Neural cell (in vitro differentiated cells): ENCODE measurements at regions not wholly inside any gene's neighbourhood (a gene's known extent, or its start where the extent isn't known, plus 50 kb on each side); places are given as distances from the start of the nearest gene placed in this dataset.

Source experiments
- H2AFZ ChIP-seq: fragments of 200-600, 300-800 bp; sonication (generic), shearing (Covaris generic); 2 replicates; pipeline ENCODE4 v1.6.0; 2014; ENCODE audit warnings: low read depth, mild to moderate bottlenecking, antibody characterized with exemption, low read length, moderate library complexity
- H3F3A ChIP-seq: fragments of 200-600 bp; shearing (Covaris generic); 2 replicates; pipeline ENCODE4 v1.6.1; 2016; ENCODE audit warnings: mild to moderate bottlenecking, moderate library complexity, mixed read lengths, antibody characterized with exemption, low read length; ENCODE audit not compliant: insufficient read depth, poor library complexity, severe bottlenecking
- H3K27ac ChIP-seq: fragments of 200-600, 300-800 bp; sonication (generic), shearing (Covaris generic); 2 replicates; pipeline ENCODE4 v1.5.1; 2014; ENCODE audit warnings: mild to moderate bottlenecking, low read length, moderate library complexity
- H3K27me3 ChIP-seq: fragments of 300-800, 200-600 bp; sonication (generic), shearing (Covaris generic); 2 replicates; pipeline ENCODE4 v1.6.0; 2014; ENCODE audit warnings: mild to moderate bottlenecking, low read depth, low read length, moderate library complexity; ENCODE audit not compliant: insufficient read depth
- H3K36me3 ChIP-seq: fragments of 300-800, 200-600 bp; sonication (generic), shearing (Covaris generic); 2 replicates; pipeline ENCODE4 v1.5.1; 2014; ENCODE audit warnings: mild to moderate bottlenecking, antibody characterized with exemption, low read length, moderate library complexity; ENCODE audit not compliant: insufficient read depth
- H3K4me2 ChIP-seq: fragments of 300-800, 200-600 bp; sonication (generic), shearing (Covaris generic); 2 replicates; pipeline ENCODE4 v1.6.0; 2014; ENCODE audit warnings: mild to moderate bottlenecking, low read length
- H3K4me3 ChIP-seq: fragments of 300-800, 200-600 bp; sonication (generic), shearing (Covaris generic); 2 replicates; pipeline ENCODE4 v1.5.1; 2014; ENCODE audit warnings: mild to moderate bottlenecking, low read length, moderate library complexity
- H3K79me2 ChIP-seq: fragments of 200-600 bp; shearing (Covaris generic); replicated peaks from 2 replicates; pipeline ENCODE4 v1.6.0; 2014; ENCODE audit warnings: mild to moderate bottlenecking, low read length, moderate library complexity; ENCODE audit not compliant: insufficient read depth
- H3K9ac ChIP-seq: fragments of 300-800, 200-600 bp; sonication (generic), shearing (Covaris generic); 2 replicates; pipeline ENCODE4 v1.6.1; 2016; ENCODE audit warnings: mild to moderate bottlenecking, low read length, mixed read lengths
- H3K9me2 ChIP-seq: fragments of 200-600 bp; shearing (Covaris generic); 2 replicates; pipeline ENCODE4 v1.6.1; 2016; ENCODE audit warnings: mild to moderate bottlenecking, low read length, mixed read lengths; ENCODE audit not compliant: insufficient read depth
- H3K9me3 ChIP-seq: fragments of 200-600, 300-800 bp; sonication (generic), shearing (Covaris generic); 2 replicates; pipeline ENCODE4 v1.6.1; 2016; ENCODE audit warnings: mild to moderate bottlenecking, mixed run types, low read length, moderate library complexity, mixed read lengths
- H4K20me1 ChIP-seq: fragments of 200-600 bp; shearing (Covaris generic); 2 replicates; pipeline ENCODE4 v1.6.1; 2016; ENCODE audit warnings: mild to moderate bottlenecking, mixed run types; ENCODE audit not compliant: insufficient read depth
- EP300 ChIP-seq: fragments of 450-650 bp; conservative IDR thresholded peaks from 2 replicates; pipeline ENCODE4 v1.6.1; 2014; ENCODE audit warnings: antibody characterized with exemption, mild to moderate bottlenecking, moderate library complexity; ENCODE audit not compliant: poor library complexity, severe bottlenecking
- EZH2 ChIP-seq: fragments of 200-600, 300-800 bp; shearing (Covaris generic), sonication (generic); IDR thresholded peaks from 2 replicates; pipeline ENCODE4 v1.6.1; 2014; ENCODE audit warnings: antibody characterized with exemption, low read length, borderline replicate concordance, mild to moderate bottlenecking; ENCODE audit not compliant: insufficient read depth, poor library complexity, severe bottlenecking
- MXI1 ChIP-seq: fragments of 450-650 bp; conservative IDR thresholded peaks from 2 replicates; pipeline ENCODE4 v1.6.1; 2014; ENCODE audit warnings: antibody characterized with exemption, mild to moderate bottlenecking; ENCODE audit not compliant: poor library complexity, severe bottlenecking
- POLR2AphosphoS5 ChIP-seq: IDR thresholded peaks from 2 replicates; pipeline ENCODE4 v1.6.1; 2012
- RAD21 ChIP-seq: fragments of 450-650 bp; conservative IDR thresholded peaks from 2 replicates; pipeline ENCODE4 v1.6.1; 2014; ENCODE audit warnings: antibody characterized with exemption, mild to moderate bottlenecking, moderate library complexity
- SMC3 ChIP-seq: fragments of 450-650 bp; conservative IDR thresholded peaks from 2 replicates; pipeline ENCODE4 v1.6.1; 2014; ENCODE audit warnings: antibody characterized with exemption, mild to moderate bottlenecking, moderate library complexity; ENCODE audit not compliant: poor library complexity
- TAF1 ChIP-seq: IDR thresholded peaks from 2 replicates; pipeline ENCODE4 v1.6.1; 2012; ENCODE audit warnings: low read depth
- TF ChIP-seq, protein P1 (sequence below): IDR thresholded peaks from 2 replicates; pipeline ENCODE4 v1.6.1; 2012; ENCODE audit warnings: borderline replicate concordance
- TF ChIP-seq, protein P2 (sequence below): fragments of 450-650 bp; IDR thresholded peaks from 2 replicates; pipeline ENCODE4 v1.5.1; 2014; ENCODE audit warnings: antibody characterized with exemption, mild to moderate bottlenecking, moderate library complexity; ENCODE audit not compliant: poor library complexity, severe bottlenecking

DNA sequence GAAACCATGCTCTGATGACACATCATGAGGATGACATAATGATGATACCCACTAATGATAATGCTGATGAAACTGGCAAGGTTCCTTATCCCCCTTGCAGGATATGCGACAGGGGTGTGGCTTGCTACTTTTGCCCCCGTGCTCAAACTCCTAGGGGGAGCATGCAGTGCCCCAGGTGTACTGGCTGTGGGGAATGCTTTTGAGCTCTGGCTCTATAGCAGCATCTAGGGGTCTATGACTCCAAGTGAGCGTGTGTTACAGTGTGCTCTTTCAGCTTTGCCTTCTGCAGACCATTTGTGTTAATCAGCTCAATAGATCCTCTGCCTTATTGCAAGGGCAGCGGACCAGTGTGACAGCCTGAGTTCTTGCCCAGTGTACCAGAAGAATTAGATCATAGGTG is 1239.5 kb downstream of the SI start:
- Histone ChIP-seq H3K4me2 (no peak overlapping the region), H3K27me3 (no peaks in the 10 kb centered on the region), H3K4me3 (no peak overlapping the region), H3K9me2 (no peaks in the 10 kb centered on the region), H2AFZ (no peak overlapping the region), H3K9me3 (no peaks in the 10 kb centered on the region), H3K79me2 (no peaks in the 10 kb centered on the region), H3K36me3 (no peaks in the 10 kb centered on the region), H3K27ac (no peak overlapping the region), H3F3A (no peaks in the 10 kb centered on the region), H4K20me1 (no peaks in the 10 kb centered on the region), H3K9ac (no peak overlapping the region)
- TF ChIP-seq SMC3: no peak
- TF ChIP-seq MXI1: no peak
- TF ChIP-seq RAD21: no peak
- no peak for TF ChIP-seq EP300
- no peak for TF ChIP-seq EZH2
- TF ChIP-seq POLR2AphosphoS5: no peak
- TF ChIP-seq TAF1: no peak
- TF ChIP-seq, protein P1, sequence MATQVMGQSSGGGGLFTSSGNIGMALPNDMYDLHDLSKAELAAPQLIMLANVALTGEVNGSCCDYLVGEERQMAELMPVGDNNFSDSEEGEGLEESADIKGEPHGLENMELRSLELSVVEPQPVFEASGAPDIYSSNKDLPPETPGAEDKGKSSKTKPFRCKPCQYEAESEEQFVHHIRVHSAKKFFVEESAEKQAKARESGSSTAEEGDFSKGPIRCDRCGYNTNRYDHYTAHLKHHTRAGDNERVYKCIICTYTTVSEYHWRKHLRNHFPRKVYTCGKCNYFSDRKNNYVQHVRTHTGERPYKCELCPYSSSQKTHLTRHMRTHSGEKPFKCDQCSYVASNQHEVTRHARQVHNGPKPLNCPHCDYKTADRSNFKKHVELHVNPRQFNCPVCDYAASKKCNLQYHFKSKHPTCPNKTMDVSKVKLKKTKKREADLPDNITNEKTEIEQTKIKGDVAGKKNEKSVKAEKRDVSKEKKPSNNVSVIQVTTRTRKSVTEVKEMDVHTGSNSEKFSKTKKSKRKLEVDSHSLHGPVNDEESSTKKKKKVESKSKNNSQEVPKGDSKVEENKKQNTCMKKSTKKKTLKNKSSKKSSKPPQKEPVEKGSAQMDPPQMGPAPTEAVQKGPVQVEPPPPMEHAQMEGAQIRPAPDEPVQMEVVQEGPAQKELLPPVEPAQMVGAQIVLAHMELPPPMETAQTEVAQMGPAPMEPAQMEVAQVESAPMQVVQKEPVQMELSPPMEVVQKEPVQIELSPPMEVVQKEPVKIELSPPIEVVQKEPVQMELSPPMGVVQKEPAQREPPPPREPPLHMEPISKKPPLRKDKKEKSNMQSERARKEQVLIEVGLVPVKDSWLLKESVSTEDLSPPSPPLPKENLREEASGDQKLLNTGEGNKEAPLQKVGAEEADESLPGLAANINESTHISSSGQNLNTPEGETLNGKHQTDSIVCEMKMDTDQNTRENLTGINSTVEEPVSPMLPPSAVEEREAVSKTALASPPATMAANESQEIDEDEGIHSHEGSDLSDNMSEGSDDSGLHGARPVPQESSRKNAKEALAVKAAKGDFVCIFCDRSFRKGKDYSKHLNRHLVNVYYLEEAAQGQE: no peak
- TF ChIP-seq, protein P2, sequence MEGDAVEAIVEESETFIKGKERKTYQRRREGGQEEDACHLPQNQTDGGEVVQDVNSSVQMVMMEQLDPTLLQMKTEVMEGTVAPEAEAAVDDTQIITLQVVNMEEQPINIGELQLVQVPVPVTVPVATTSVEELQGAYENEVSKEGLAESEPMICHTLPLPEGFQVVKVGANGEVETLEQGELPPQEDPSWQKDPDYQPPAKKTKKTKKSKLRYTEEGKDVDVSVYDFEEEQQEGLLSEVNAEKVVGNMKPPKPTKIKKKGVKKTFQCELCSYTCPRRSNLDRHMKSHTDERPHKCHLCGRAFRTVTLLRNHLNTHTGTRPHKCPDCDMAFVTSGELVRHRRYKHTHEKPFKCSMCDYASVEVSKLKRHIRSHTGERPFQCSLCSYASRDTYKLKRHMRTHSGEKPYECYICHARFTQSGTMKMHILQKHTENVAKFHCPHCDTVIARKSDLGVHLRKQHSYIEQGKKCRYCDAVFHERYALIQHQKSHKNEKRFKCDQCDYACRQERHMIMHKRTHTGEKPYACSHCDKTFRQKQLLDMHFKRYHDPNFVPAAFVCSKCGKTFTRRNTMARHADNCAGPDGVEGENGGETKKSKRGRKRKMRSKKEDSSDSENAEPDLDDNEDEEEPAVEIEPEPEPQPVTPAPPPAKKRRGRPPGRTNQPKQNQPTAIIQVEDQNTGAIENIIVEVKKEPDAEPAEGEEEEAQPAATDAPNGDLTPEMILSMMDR: no peak

DNA sequence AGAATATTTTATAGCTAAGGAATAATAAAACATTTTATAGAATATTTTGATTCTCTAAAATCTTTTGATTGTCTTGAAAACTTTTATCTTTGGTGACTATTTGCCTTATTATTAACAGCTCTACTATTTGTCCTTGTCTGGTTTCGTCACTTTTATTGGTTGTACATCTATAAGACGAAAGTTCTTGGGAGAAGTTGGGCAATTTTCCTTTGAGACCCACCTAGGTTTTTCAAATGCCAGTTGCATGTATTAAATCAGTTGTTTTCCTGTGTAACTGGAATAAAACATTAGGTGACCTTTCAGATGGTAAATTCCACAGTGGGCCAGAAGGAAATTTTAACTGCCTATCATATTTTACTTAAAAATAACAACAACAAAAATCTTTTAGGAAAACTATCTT is 1245.7 kb downstream of the SI start:
- H3K9ac ChIP-seq: no peak overlapping the region
- no peak for TF ChIP-seq POLR2AphosphoS5
- TF ChIP-seq, protein P1: no peak
- no peak for TF ChIP-seq TAF1
- no peak for TF ChIP-seq SMC3
- no peak for TF ChIP-seq EZH2
- TF ChIP-seq, protein P2: no peak
- no peak for TF ChIP-seq EP300
- no peak for TF ChIP-seq MXI1

More for the DNA sequence above, 1245.7 kb downstream of the SI start:
- H2AFZ ChIP-seq: no peak overlapping the region
- H3K4me3 ChIP-seq: no peak overlapping the region
- H3F3A ChIP-seq: no peaks in the 10 kb centered on the region
- no peaks in the 10 kb centered on the region for H3K9me3 ChIP-seq
- H4K20me1 ChIP-seq: no peaks in the 10 kb centered on the region
- no peaks in the 10 kb centered on the region for H3K79me2 ChIP-seq
- no peaks in the 10 kb centered on the region for H3K9me2 ChIP-seq
- no peak overlapping the region for H3K27ac ChIP-seq
- no peaks in the 10 kb centered on the region for H3K27me3 ChIP-seq
- H3K4me2 ChIP-seq: no peak overlapping the region
- H3K36me3 ChIP-seq: no peaks in the 10 kb centered on the region
